Progenitor cell of endocrine pancreas (in vitro differentiated cells): ENCODE measurements at regions not wholly inside any gene's neighbourhood (a gene's known extent, or its start where the extent isn't known, plus 50 kb on each side); places are given as distances from the start of the nearest gene placed in this dataset.

Source experiments
- DNase-seq: peaks from one replicate; pipeline ENCODE4 v3.0.0; 2021; ENCODE audit warnings: low spot score; ENCODE audit not compliant: unreplicated experiment
- H3K27ac Mint-ChIP-seq: 2 replicates; pipeline ENCODE4 v1.8.0; 2021; ENCODE audit warnings: mild to moderate bottlenecking, moderate library complexity, mixed read lengths
- H3K27me3 Mint-ChIP-seq: 2 replicates; pipeline ENCODE4 v1.8.0; 2021; ENCODE audit warnings: mixed read lengths
- H3K36me3 Mint-ChIP-seq: 2 replicates; pipeline ENCODE4 v1.8.0; 2022; ENCODE audit warnings: mixed read lengths; ENCODE audit not compliant: insufficient read depth
- H3K4me1 Mint-ChIP-seq: 2 replicates; pipeline ENCODE4 v1.8.0; 2021; ENCODE audit warnings: low read depth, mixed read lengths
- H3K4me3 Mint-ChIP-seq: 2 replicates; pipeline ENCODE4 v1.8.0; 2021; ENCODE audit warnings: low read depth, mild to moderate bottlenecking, moderate library complexity, mixed read lengths
- H3K9me3 Mint-ChIP-seq: 2 replicates; pipeline ENCODE4 v1.8.0; 2021; ENCODE audit warnings: low read depth, mixed read lengths
- TF ChIP-seq, protein P1 (sequence below): fragments of 200-600 bp; sonication (generic); IDR thresholded peaks from one replicate; pipeline ENCODE4 v1.5.0; 2021; ENCODE audit warnings: antibody characterized with exemption, mild to moderate bottlenecking; ENCODE audit not compliant: unreplicated experiment

DNA sequence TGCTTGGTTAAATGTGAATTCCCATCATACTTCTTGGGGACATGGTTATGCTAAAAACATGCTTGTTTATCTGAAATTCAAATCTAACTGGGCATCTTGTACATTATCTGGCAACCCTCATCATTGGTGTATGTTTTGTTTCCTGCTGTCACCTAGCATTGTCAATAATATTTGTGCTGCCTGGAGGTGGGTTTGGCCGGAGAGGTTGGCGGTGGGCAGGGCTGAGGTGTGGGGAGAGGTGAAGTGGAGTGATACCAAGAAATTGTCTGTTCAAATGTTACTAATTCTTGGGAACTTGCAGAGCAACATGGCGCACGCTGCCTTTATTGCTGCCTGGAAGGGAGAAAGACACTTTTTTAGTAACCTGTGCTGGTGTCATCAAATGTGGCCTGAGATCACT is 280.5 kb downstream of the VRK1 start:
- H3K4me3 Mint-ChIP-seq = no peak overlapping the region
- DNase-seq = no peak
- TF ChIP-seq, protein P1, sequence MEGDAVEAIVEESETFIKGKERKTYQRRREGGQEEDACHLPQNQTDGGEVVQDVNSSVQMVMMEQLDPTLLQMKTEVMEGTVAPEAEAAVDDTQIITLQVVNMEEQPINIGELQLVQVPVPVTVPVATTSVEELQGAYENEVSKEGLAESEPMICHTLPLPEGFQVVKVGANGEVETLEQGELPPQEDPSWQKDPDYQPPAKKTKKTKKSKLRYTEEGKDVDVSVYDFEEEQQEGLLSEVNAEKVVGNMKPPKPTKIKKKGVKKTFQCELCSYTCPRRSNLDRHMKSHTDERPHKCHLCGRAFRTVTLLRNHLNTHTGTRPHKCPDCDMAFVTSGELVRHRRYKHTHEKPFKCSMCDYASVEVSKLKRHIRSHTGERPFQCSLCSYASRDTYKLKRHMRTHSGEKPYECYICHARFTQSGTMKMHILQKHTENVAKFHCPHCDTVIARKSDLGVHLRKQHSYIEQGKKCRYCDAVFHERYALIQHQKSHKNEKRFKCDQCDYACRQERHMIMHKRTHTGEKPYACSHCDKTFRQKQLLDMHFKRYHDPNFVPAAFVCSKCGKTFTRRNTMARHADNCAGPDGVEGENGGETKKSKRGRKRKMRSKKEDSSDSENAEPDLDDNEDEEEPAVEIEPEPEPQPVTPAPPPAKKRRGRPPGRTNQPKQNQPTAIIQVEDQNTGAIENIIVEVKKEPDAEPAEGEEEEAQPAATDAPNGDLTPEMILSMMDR = no peak
- H3K27me3 Mint-ChIP-seq = peaks cover 18% of the 10 kb centered on the region
- H3K9me3 Mint-ChIP-seq = no peaks in the 10 kb centered on the region
- H3K4me1 Mint-ChIP-seq = no peaks in the 10 kb centered on the region
- H3K27ac Mint-ChIP-seq = no peak overlapping the region
- no peaks in the 10 kb centered on the region for H3K36me3 Mint-ChIP-seq

DNA sequence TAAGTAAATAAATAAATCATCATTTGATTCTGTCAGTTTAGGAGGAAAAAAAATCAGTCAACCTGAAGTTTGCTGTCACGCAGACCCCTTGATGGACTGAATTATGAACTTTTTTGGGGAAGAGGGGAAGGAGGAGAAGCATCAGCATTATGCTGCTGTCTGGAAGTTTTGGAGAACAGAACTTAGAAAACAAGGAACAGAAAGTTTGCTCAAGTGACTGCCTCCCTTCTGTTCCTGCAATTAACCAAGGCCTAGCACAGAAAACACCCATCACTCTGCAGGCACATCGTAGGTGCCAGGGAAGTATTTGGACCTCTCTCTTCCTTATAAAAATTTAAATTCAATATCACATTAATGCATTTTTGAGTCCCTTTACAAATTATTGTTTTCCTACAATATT is 283.8 kb downstream of the VRK1 start:
- Mint-ChIP-seq H3K27me3 (peaks cover 5% of the 10 kb centered on the region), H3K36me3 (no peaks in the 10 kb centered on the region), H3K4me1 (no peaks in the 10 kb centered on the region), H3K9me3 (peaks cover 4% of the 10 kb centered on the region), H3K27ac (no peak overlapping the region), H3K4me3 (no peak overlapping the region)
- DNase-seq = no peak
- TF ChIP-seq, protein P1 = no peak

DNA sequence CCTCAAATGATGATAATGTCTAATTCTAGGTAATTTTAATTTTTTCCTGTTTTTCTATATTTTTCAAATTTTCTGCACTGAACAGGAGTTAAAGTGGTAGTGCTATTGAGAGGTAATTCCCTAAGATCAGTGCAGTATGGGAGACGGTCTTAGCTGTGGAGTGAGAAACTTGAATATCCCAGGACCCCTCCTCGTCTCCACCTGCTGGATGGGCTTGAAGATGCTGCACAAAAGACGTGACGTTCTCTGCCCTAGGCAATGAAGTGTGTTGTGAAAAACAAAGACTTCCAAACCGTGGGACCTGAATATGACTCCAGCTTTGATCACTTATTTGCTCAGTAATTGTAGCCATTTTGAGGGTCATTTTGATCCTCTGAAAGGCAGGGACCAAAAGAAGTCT is 298.1 kb downstream of the VRK1 start:
- H3K9me3 Mint-ChIP-seq = no peaks in the 10 kb centered on the region
- peaks cover 18% of the 10 kb centered on the region for H3K27me3 Mint-ChIP-seq
- no peak overlapping the region for H3K27ac Mint-ChIP-seq
- no peaks in the 10 kb centered on the region for H3K36me3 Mint-ChIP-seq
- H3K4me1 Mint-ChIP-seq = no peaks in the 10 kb centered on the region
- no peak for DNase-seq
- TF ChIP-seq, protein P1 = no peak
- no peak overlapping the region for H3K4me3 Mint-ChIP-seq

DNA sequence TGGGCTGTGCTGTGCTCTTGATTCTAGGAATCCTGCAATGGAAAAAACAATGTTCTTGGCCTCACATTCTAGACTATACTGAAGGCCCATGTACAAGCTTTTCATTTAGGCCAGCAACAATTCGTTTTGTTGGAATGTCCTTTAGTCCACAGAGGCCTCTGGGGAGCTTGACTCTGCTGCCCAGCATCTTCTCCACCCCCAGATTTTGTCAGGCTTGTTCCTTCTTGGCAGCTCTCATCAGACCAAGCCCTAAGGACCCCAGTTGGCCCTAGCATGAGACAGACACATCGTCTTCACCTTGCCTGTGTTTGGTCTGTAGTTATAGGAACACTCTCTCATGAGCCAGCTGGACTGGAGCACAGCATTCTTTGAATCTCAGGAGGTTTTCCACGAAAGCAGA is 300.1 kb downstream of the VRK1 start:
- Mint-ChIP-seq H3K27me3 (peaks cover 18% of the 10 kb centered on the region), H3K4me3 (no peak overlapping the region), H3K9me3 (no peaks in the 10 kb centered on the region), H3K36me3 (no peaks in the 10 kb centered on the region), H3K4me1 (no peaks in the 10 kb centered on the region), H3K27ac (no peak overlapping the region)
- no peak for DNase-seq
- TF ChIP-seq, protein P1 = no peak

DNA sequence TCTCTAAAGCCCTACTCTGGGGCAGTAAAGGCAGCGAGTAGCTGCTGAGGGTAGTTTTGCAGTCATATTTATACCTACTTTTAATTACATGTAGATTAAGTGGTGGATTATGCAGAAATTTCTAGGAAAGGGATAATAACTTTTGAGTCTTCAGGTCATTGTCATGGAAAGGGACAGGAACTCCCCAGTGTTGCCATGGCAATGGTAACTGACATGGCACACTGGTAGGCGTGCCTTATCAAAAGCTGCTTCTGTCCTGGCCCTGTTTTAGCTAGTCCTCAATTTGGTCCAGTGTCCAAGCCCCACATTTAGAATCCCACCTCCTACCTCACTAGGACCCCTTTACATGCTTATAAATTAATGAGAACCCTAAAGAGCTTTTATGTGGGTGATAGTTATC is 303.1 kb downstream of the VRK1 start:
- Mint-ChIP-seq H3K36me3 (no peaks in the 10 kb centered on the region), H3K27ac (no peak overlapping the region), H3K27me3 (peaks cover 36% of the 10 kb centered on the region), H3K9me3 (no peaks in the 10 kb centered on the region), H3K4me1 (peaks cover 1% of the 10 kb centered on the region), H3K4me3 (no peak overlapping the region)
- DNase-seq = no peak
- TF ChIP-seq, protein P1 = no peak

DNA sequence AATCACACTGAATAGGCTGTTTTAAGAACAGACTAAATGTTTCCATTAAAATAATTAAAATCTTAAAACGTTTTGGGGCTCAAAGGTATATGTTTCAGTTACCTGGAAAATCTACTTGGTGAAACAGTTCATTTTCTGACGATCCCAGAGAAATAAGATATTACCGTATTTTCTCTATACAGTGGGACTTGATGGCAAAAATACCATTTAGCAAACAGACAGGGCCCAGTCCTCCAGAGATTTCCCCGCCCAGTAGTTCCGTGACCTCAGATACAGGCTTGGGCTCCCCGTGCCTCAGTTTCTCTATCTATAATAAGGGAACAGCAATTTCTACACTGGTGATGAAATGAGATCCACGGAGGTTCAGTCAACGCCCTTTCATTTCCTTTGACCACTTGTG is 304.4 kb downstream of the VRK1 start:
- H3K4me3 Mint-ChIP-seq = no peak overlapping the region

More for the DNA sequence above, 304.4 kb downstream of the VRK1 start:
- peaks cover 7% of the 10 kb centered on the region for H3K4me1 Mint-ChIP-seq
- H3K27ac Mint-ChIP-seq = no peak overlapping the region
- no peak for DNase-seq
- H3K36me3 Mint-ChIP-seq = no peaks in the 10 kb centered on the region
- TF ChIP-seq, protein P1 = no peak
- H3K9me3 Mint-ChIP-seq = no peaks in the 10 kb centered on the region
- peaks cover 32% of the 10 kb centered on the region for H3K27me3 Mint-ChIP-seq
